Glomerular visceral epithelial cell (primary cell): ENCODE measurements at regions not wholly inside any gene's neighbourhood (a gene's known extent, or its start where the extent isn't known, plus 50 kb on each side); places are given as distances from the start of the nearest gene placed in this dataset.

Experiments used
- DNase-seq: peaks from one replicate; pipeline ENCODE4 v3.0.0-alpha.2; 2016; ENCODE audit errors: extremely low spot score

GRCh38 chr4:122203407-122203806 lies 51.3 kb downstream of the BLTP1 start:
- DNase-seq = no peak

GRCh38 chr4:122205687-122206086 lies 53.6 kb downstream of the BLTP1 start:
- DNase-seq = no peak

DNA sequence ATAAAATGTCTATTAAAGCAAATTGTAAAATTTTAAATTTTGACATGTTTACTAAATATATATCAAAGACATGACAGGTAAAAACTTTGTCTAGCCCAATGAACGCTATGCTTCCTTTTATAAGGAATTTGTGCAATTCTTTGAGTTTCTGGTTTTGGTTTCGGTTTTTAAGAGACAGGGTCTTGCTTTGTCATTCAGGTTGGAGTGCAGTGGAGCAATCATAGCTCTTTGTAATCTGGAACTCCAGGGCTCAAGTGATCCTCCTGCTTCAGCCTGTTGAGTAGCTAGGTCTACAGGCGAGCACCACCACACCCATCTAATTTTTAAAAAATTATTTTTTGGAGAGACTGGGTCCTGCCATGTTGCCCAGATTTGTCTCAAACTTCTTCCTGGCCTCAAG lies 60.7 kb downstream of the BLTP1 start:
- DNase-seq = no peak

DNA sequence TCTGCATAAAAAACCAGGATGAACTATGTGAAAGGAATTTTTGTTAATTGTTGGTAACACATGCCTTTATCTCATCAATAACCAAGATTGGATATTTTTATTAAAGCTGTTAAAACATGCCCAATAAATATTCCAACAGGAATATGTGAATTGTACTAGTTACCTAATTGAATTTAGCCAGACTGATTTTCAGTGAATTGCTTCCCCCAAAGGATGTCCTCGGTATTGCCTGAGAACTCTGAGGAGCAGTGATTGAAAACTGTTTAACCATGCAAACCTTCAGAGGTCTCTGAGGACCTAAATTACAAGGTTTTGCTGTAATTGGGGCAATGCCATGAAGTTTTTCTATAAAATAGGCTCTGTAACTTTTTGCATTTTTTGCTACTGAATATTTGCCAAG lies 66.6 kb downstream of the BLTP1 start:
- DNase-seq = peak; percentile 11

DNA sequence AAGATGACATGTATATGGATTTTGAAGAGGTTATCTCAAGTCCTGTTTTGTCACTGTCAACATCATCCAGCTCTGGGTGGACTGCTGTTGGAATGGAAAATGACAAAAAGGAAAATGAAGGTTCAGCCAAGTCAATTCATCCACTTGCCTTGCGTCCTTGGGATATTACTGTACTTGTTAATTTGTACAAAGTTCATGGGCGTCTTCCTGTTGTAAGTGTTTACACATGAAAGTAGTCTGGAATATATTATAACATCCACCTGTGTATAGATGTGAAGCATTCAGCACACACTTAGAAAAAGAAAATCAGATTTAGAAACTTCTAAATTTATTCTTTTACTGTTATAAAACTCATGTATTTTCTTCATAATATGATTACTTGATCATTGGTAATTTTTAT lies 67.2 kb downstream of the BLTP1 start:
- DNase-seq = no peak

- no peak for DNase-seq
These were observed 69.2 kb downstream of the BLTP1 start for GRCh38 chr4:122221322-122221721.

DNA sequence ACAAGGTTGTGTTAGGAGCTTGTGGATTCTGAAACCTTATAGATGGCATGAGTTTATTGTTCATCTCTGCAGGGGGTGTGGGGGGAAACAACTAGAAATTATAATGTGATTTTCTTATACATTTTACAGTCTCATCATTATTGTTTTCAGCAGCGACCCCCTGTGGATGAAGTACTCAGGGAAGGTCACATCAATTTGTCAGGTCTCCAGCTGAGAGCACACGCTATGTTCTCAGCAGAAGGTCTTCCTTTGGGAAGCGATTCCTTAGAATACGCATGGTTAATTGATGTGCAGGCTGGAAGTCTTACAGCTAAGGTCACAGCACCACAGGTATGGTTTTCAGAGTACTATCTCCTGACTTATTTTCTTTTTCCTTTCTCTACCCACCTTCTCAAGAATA lies 72.2 kb downstream of the BLTP1 start:
- DNase-seq = peak; percentile 22

GRCh38 chr4:122227202-122227601 lies 75.1 kb downstream of the BLTP1 start:
- DNase-seq = no peak

DNA sequence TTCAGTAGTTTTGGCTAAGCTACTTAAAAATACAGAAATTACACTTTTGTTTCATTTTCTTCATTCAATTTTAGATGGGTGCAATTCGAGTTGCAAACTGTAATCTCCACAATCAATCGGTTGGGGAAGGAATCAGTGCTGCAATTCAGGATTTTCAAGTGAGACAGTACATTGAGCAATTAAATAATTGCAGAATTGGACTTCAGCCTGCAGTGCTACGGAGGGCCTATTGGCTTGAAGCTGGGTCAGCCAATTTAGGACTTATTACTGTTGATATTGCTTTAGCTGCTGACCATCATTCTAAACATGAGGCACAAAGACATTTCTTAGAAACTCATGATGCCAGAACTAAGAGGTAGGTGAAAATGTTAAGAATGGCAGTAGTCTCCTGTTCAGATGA lies 77.7 kb downstream of the BLTP1 start:
- DNase-seq = no peak

GRCh38 chr4:122232633-122233032 lies 80.5 kb downstream of the BLTP1 start:
- no peak for DNase-seq

DNA sequence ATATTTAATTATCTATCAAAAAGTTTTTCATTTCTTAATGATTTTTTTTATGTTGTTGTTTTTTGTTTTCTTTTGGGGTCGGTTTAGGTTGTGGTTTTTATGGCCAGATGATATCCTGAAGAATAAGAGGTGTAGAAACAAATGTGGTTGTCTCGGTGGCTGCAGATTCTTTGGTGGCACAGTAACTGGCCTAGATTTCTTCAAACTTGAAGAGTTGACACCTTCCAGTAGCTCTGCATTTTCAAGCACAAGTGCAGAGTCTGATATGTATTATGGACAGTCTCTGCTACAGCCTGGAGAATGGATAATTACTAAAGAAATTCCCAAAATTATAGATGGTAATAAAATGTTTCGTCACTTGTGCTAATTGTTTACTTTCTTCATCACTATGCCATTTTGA lies 82.6 kb downstream of the BLTP1 start:
- no peak for DNase-seq

DNA sequence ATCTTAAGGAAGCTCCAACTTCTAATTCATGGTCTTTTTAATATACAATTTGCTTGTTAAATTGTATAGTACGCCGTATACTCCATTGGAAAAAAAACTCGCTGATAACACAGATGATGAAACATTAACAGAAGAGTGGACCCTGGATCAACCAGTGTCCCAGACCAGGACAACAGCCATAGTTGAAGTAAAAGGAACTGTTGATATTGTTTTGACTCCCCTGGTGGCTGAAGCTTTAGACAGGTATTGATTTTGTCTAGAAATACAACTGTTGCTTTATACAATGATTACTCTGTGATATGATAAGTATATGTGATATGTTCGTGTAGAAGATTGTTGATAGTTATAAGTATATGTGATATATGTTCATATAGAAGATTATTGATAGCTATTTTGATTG lies 91.7 kb downstream of the BLTP1 start:
- DNase-seq = no peak

GRCh38 chr4:122244764-122245163 lies 92.6 kb downstream of the BLTP1 start:
- DNase-seq = no peak

DNA sequence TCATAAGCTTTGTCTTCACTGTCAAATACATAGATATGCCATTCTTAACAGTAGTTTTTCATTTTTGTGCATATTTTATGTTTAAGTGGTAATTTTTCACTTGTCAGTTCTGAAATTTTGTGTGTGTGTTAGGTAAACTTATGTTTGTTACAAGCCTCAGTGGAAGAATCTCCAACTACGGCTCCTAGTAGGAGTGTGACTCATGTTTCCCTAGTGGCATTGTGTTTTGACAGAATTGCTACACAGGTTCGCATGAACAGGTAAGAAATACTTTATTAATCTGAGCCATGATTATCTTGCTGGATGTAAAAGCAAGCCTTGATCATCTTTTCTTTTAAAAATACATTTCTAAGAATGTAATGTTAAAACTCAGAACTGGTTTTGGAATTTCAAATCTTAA lies 94.4 kb downstream of the BLTP1 start:
- no peak for DNase-seq

DNA sequence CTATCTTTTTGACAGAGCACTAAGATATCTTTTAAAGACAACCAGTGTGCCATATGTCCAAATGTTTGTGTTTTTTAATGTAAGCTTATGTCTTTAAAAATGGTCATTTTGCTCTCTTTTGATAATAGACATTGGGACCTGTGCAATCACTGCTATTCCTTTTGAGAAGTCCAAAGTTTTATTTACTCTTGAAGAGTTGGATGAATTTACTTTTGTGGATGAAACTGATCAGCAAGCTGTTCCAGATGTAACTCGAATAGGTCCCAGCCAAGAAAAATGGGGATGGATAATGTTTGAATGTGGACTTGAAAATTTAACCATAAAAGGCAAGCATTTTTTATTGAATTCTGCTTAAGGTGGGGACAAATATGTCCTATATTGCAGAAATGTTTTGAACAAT lies 97.2 kb downstream of the BLTP1 start:
- DNase-seq = no peak

DNA sequence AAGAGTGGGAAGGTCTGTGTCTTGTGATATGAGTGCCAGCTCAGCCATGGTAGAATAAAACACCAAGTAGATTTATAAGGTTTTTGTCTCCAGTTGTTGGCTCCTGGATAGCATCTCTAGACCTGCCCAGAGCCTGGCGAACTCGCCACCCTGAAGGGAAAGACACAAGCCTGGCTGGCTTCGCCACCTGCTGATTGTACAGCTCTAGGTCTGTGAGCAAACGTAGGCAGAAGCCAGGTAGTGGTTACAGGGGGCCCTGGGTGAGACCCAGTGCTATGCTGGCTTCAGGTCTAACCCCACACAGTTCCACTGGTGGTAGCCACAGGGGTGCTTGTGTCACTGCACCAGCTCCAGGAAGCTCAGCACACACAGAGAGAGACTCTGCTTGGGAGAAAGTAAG lies 100.5 kb downstream of the BLTP1 start:
- no peak for DNase-seq

DNA sequence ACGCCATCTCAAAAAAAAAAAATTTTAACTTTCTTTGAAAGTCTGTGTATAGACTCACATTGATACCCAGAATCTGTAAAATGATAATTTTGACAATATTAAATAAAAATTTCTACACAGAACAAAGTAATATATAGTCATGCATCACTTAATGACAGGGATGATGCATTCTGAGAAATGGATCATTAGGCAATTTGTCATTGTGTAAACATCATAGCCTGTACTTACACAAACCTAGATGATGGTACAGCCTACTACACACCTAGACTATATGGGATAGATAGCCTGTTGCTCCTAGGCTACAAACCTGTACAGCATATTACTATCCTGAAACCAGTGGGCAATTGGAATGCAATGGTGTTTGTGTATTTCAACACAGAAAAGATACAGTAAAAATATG lies 107.7 kb downstream of the BLTP1 start:
- no peak for DNase-seq

DNA sequence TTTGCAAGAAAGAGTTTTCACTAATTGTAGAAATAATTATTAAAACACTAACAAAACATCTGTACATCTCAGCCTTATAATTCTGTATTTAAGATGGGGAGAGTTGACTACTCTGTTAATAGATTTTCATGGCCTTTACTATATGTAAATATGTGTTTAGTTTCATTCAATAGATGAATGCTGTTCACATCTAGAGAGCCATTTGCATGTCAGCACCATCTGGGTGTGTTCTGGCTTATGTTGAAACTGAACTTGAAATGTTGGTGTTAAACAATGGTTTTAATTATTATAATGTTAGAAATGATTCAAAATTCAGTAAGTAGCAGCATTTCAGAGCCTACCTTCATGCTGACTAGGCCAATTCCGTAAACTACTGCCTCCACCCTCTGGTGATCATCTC lies 102.5 kb upstream of the ADAD1 start:
- DNase-seq = no peak

DNA sequence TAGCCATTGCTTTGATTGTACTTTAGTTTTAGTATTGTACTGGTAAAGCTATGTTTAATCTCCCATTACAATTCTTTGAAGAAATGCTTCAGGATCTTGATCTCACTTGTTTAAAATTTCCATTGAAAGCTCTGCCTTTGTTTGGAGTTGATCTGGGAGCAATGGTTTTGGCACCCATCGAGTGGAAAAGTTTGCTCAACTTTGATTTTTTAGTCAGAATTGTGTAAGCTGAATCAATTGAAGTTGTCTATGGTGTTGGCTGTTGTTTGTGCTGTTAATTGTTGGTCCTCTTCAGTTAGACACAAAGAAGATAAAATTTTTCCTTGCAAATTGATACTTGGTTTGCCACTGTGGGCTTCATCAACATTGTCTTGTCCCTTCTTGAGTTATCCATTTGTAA lies 99.8 kb upstream of the ADAD1 start:
- no peak for DNase-seq

DNA sequence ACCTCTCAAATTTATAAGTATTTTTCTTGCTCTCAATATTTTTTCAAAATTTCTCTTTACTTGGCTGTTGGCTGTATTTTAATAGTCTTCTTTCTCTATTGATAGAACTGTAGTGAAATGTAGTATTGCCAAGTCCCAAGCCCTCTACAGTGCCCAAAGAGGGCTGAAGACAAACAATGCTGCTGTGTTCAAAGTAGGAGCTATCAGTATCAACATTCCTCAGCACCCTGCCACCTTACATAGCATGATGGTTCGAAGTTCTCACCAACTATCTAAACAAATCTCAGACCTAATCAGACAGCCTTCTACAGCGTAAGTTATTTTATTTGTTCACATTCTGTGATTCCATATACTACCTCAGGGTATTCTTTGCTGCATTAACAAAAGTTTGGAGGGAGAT lies 99.1 kb upstream of the ADAD1 start:
- DNase-seq = no peak

DNA sequence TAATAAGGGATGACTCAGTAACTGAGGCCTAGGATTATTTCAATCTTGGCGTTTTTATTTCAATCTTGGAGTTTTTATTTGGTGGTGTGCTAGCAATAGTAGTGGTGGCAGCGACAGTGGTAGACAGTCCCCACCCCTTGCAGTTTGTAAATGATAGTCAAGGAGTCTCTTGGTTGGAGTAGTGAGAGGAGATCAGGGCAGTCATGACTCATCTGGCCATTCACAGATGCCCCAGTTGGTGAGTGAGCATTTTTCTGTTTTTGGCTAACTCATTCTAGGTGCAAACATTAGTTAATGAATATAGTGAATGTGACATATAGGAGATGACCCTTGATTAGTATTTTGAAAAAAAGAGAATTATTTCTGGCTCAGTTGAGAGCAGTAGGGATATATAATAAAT lies 93.5 kb upstream of the ADAD1 start:
- DNase-seq = peak; percentile 17

GRCh38 chr4:122293374-122294365 lies 85.1 kb upstream of the ADAD1 start:
- DNase-seq = no peak

- DNase-seq = no peak
These were observed 81.1 kb upstream of the ADAD1 start for GRCh38 chr4:122297694-122298093.

- DNase-seq = no peak
These were observed 78.0 kb upstream of the ADAD1 start for GRCh38 chr4:122300776-122301175.
